ENCODE measurements at regions not wholly inside any gene's neighbourhood (a gene's known extent, or its start where the extent isn't known, plus 50 kb on each side); places are given as distances from the start of the nearest gene placed in this dataset.

DNA sequence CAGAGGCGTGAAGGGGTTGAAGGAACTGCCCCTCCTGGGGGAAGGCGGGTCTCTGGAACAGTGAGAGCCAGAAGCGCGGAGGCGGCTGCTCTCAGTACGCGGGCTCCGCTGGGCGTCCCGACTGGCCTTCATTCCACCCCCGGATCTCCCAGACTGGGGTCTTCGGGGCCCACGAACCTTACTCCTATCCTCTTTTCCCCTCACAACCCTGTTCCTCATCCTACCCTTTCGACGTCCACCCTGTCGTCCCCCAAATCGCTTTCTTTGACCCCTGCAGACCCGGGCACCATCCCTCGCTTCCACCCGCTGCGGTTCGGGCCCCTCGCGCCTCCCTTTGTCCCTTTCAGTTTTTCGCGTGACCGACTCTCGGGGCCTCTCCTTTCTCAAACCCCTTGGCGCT lies 2114.6 kb downstream of the TP53TG3F start:
- TF ChIP-seq CTCF (IDR thresholded peaks at IDR 0.05; ENCODE audit: insufficient read depth, low read length) (no peak), REST (IDR thresholded peaks at IDR 0.05; ENCODE audit: insufficient replicate concordance, low read depth) (no peak), POLR2AphosphoS5 (IDR thresholded peaks at IDR 0.05; ENCODE audit: low read depth) (no peak)
